Erythroblast (primary cell): ENCODE measurements at regions not wholly inside any gene's neighbourhood (a gene's known extent, or its start where the extent isn't known, plus 50 kb on each side); places are given as distances from the start of the nearest gene placed in this dataset.
"Not testable (repeated sequence)": the region's sequence is repeated elsewhere in the genome, so short reads cannot be mapped to it uniquely, and the experiment has no call there.

Source experiments
- GATA1 ChIP-seq: IDR thresholded peaks from 2 replicates; pipeline ENCODE4 v1.6.1; 2011; ENCODE audit warnings: low read depth, mild to moderate bottlenecking, control low read depth, low read length, moderate library complexity
- POLR2A ChIP-seq: IDR thresholded peaks from 2 replicates; pipeline ENCODE4 v1.6.1; 2011; ENCODE audit warnings: mild to moderate bottlenecking, low read length

GRCh38 chr2:111529022-111529421, 355.0 kb downstream of the ANAPC1 start:
- not testable (repeated sequence) for TF ChIP-seq POLR2A, GATA1
